Tibial nerve (tissue), 4 donors: ENCODE measurements at regions not wholly inside any gene's neighbourhood (a gene's known extent, or its start where the extent isn't known, plus 50 kb on each side); places are given as distances from the start of the nearest gene placed in this dataset.

Experiments
- EP300 ChIP-seq, 2 donors: sonication (generic); formaldehyde crosslinking; IDR thresholded peaks; one replicate each; pipeline ENCODE4 v1.6.1; 2017; ENCODE audit warnings: antibody characterized with exemption in 2 of 2, mild to moderate bottlenecking in 1 of 2
- TF ChIP-seq, protein P1 (sequence below), 5 experiments: fragments of 200-600 bp in 3 of 5; fragments of 450-650 bp in 2 of 5; sonication (generic) in 3 of 5; IDR thresholded peaks; one replicate each; pipeline ENCODE4 v1.5.1; 2016 to 2019; ENCODE audit warnings: antibody characterized with exemption in 5 of 5, mild to moderate bottlenecking in 3 of 5, moderate library complexity in 2 of 5

GRCh38 chr1:37153116-37154100, 119.1 kb upstream of the GRIK3 start:
- TF ChIP-seq, protein P1, sequence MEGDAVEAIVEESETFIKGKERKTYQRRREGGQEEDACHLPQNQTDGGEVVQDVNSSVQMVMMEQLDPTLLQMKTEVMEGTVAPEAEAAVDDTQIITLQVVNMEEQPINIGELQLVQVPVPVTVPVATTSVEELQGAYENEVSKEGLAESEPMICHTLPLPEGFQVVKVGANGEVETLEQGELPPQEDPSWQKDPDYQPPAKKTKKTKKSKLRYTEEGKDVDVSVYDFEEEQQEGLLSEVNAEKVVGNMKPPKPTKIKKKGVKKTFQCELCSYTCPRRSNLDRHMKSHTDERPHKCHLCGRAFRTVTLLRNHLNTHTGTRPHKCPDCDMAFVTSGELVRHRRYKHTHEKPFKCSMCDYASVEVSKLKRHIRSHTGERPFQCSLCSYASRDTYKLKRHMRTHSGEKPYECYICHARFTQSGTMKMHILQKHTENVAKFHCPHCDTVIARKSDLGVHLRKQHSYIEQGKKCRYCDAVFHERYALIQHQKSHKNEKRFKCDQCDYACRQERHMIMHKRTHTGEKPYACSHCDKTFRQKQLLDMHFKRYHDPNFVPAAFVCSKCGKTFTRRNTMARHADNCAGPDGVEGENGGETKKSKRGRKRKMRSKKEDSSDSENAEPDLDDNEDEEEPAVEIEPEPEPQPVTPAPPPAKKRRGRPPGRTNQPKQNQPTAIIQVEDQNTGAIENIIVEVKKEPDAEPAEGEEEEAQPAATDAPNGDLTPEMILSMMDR (IDR thresholded peaks at IDR 0.05), result no peak
- TF ChIP-seq EP300 (IDR thresholded peaks at IDR 0.05), result no peak
